OCI-LY1 (cell line): ENCODE measurements at regions not wholly inside any gene's neighbourhood (a gene's known extent, or its start where the extent isn't known, plus 50 kb on each side); places are given as distances from the start of the nearest gene placed in this dataset.

Experiments used
- EZH2 ChIP-seq: fragments of 200-600 bp; sonication (generic), shearing (Covaris generic); IDR thresholded peaks from 2 replicates; pipeline ENCODE4 v1.8.0; 2017; ENCODE audit warnings: borderline replicate concordance, mixed run types, mild to moderate bottlenecking, antibody characterized with exemption, low read length, moderate library complexity, mixed read lengths
- TF ChIP-seq, protein P1 (sequence below): fragments of 200-600 bp; sonication (generic), shearing (Covaris generic); IDR thresholded peaks from 2 replicates; pipeline ENCODE4 v1.5.1; 2017; ENCODE audit warnings: mild to moderate bottlenecking, antibody characterized with exemption, low read length, moderate library complexity, mixed read lengths

DNA sequence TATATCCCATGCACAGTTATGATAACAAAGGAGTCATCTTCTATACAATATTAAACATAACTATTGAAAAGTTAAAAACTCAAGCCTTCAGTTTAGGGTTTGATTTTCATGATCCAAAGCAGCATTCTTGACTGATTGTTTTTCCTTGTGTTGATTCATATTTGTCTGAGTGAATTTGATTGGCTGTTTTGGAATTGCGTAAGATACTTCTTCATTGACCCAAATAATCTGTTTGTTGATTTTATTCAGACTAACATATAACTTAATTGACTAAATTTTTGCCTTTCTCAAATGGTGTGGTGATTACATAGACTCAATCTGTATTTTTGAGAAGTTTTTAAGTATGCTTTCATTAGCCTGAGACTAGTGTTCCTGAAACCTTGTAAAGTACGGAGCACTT is 305.7 kb upstream of the TNP1 start:
- no peak for TF ChIP-seq EZH2
- TF ChIP-seq, protein P1, sequence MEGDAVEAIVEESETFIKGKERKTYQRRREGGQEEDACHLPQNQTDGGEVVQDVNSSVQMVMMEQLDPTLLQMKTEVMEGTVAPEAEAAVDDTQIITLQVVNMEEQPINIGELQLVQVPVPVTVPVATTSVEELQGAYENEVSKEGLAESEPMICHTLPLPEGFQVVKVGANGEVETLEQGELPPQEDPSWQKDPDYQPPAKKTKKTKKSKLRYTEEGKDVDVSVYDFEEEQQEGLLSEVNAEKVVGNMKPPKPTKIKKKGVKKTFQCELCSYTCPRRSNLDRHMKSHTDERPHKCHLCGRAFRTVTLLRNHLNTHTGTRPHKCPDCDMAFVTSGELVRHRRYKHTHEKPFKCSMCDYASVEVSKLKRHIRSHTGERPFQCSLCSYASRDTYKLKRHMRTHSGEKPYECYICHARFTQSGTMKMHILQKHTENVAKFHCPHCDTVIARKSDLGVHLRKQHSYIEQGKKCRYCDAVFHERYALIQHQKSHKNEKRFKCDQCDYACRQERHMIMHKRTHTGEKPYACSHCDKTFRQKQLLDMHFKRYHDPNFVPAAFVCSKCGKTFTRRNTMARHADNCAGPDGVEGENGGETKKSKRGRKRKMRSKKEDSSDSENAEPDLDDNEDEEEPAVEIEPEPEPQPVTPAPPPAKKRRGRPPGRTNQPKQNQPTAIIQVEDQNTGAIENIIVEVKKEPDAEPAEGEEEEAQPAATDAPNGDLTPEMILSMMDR, result no peak
